HepG2 (cell line): ENCODE measurements at regions not wholly inside any gene's neighbourhood (a gene's known extent, or its start where the extent isn't known, plus 50 kb on each side); places are given as distances from the start of the nearest gene placed in this dataset.

Experiments used
- ELK4 ChIP-seq: sonication (generic); formaldehyde crosslinking; IDR thresholded peaks from 2 replicates; pipeline ENCODE4 v1.9.0; 2021; ENCODE audit warnings: missing genetic modification reagents, borderline replicate concordance
- FOXK1 ChIP-seq: sonication (generic); formaldehyde crosslinking; IDR thresholded peaks from 2 replicates; pipeline ENCODE4 v1.4.0; 2020; ENCODE audit warnings: low read depth, missing genetic modification reagents, borderline replicate concordance
- KAT7 ChIP-seq: IDR thresholded peaks from 2 replicates; pipeline ENCODE4 v1.6.1; 2018; ENCODE audit warnings: borderline replicate concordance, missing compliant biosample characterization
- MXD4 ChIP-seq: IDR thresholded peaks from 2 replicates; pipeline ENCODE4 v1.6.1; 2016; ENCODE audit warnings: mild to moderate bottlenecking, missing biosample characterization, missing genetic modification reagents
- NR2F1 ChIP-seq, 2 experiments: fragments of 450-650 bp in 1 of 2; formaldehyde crosslinking in 1 of 2; IDR thresholded peaks; 2 replicates each; pipeline versions ENCODE4 v1.5.0 to v1.6.1; 2016 to 2020; ENCODE audit warnings: mild to moderate bottlenecking in 1 of 2, missing compliant biosample characterization in 1 of 2, missing genetic modification reagents in 1 of 2, moderate library complexity in 1 of 2
- TBL1XR1 ChIP-seq: fragments of 150-350 bp; IDR thresholded peaks from 2 replicates; pipeline ENCODE4 v1.6.1; 2014; ENCODE audit warnings: borderline replicate concordance, low read length; ENCODE audit not compliant: partially characterized antibody
- ZNF138 ChIP-seq: sonication (generic); formaldehyde crosslinking; IDR thresholded peaks from 2 replicates; pipeline ENCODE4 v1.5.0; 2020; ENCODE audit warnings: mild to moderate bottlenecking, low read depth, missing genetic modification reagents
- ZNF788 ChIP-seq: sonication (generic); formaldehyde crosslinking; IDR thresholded peaks from 2 replicates; pipeline ENCODE4 v1.5.0; 2020; ENCODE audit warnings: mild to moderate bottlenecking, missing genetic modification reagents, borderline replicate concordance

- TF ChIP-seq MXD4 (no peak), ELK4 (CRISPR knock-in tag) (no peak), ZNF788 (CRISPR knock-in tag) (no peak), NR2F1 (CRISPR knock-in tag; IDR thresholded peaks at IDR 0.05) (no peak), ZNF138 (CRISPR knock-in tag) (no peak), KAT7 (CRISPR knock-in tag) (no peak), FOXK1 (CRISPR knock-in tag) (no peak), TBL1XR1 (no peak)
Measured at GRCh38 chr1:215292932-215293331, 210.4 kb downstream of the KCNK2 start.
